NCI-H1105 (cell line): ENCODE measurements at regions not wholly inside any gene's neighbourhood (a gene's known extent, or its start where the extent isn't known, plus 50 kb on each side); places are given as distances from the start of the nearest gene placed in this dataset.

ENCODE experiments used
- DNase-seq: peaks from one replicate; lab custom pipeline; 2025; lab: John Stamatoyannopoulos, UW

- no peak for DNase-seq
These were observed 111.5 kb downstream of the ELAPOR2 start for GRCh38 chr7:86947929-86948328.

DNA sequence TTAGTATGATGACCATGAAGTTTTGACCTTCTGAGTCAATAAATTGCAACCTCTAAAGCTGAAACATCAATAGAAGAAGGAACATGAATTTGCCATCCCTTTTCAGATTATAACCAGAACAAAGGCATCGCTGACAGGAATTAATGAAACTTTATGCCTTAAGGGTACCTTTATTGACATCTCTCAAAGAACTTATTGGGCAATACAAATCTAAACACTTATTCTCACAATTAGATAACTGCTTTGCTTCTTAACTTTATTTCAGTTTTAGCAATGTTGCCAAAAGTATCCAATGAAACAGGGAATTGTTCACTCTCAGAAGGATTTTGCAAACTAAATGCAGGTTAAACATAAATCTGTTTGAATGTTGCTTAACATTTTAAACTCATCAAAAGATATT, 116.0 kb downstream of the ELAPOR2 start:
- DNase-seq, result no peak

- no peak for DNase-seq
These were observed 116.5 kb downstream of the ELAPOR2 start for GRCh38 chr7:86942995-86943394.

DNA sequence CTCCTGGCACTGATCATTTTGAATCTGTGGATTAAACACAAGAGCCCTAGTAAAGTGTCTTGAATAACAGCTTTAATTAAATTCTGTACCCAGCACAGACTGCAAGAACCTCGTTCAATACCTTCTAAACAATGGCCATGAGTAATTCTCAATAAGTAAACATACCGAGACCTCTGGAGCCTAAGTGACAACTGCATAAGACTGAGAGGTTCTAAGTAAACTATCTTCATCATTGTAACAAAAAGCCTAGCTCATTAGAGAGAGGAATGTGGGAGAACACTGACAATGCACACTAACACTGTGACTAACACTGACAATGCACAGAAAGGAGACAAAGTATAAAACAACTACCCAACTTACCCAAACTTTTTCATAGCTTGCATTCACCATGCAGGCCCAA, 117.4 kb downstream of the ELAPOR2 start:
- peak; percentile 5 for DNase-seq

DNA sequence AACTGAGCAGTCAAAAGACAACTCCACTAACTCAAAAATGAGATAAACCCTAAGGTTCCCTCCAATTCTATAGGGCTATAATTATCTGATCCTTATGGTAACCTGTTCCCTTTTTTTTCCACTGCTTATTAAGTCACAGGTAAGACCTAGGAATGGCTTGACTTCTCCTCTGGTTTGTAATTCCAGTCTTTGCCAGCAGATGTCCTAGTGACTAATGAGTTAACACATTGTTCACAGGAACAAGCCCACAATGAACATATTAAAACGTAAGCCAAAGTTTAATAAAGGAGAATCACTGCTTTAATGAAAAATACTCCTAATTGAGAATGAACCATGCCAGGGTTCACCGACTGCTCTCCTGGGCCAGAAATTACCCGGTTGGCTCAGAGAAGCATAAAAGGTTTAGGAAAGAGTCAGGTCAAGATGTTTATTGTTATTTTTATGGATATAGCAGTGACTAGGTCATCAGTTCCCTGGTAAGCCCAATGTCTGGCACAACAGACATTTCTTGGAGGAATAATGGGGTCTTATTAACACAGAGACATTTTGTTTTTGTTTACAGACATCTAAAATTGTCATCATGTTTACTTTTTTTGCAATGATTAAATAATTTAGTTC, 120.1 kb downstream of the ELAPOR2 start:
- peak; percentile 79 for DNase-seq

DNA sequence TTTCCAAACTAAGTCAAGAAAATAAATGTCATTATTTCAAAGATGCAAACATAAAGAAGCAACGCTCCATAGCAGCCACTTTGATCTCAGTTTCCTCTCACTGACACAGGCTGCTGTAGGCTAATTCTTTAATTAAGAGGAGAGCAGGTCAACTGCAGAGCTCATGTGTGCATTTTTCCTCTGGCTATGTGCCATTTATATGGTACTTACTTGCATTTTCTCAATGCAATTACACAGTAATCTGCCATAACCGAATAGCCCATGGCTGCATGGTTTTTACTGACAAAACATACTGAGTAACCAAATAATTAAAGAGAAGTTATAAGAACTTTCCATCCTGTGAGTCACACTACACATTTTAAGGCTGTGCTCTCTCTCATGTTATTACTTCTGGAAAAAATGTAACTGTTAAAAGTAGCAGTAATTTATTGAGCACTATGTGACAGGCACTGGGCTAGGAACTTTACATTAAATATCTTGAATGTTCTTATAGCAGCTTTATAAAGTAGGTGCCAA, 122.0 kb downstream of the ELAPOR2 start:
- DNase-seq, result no peak

DNA sequence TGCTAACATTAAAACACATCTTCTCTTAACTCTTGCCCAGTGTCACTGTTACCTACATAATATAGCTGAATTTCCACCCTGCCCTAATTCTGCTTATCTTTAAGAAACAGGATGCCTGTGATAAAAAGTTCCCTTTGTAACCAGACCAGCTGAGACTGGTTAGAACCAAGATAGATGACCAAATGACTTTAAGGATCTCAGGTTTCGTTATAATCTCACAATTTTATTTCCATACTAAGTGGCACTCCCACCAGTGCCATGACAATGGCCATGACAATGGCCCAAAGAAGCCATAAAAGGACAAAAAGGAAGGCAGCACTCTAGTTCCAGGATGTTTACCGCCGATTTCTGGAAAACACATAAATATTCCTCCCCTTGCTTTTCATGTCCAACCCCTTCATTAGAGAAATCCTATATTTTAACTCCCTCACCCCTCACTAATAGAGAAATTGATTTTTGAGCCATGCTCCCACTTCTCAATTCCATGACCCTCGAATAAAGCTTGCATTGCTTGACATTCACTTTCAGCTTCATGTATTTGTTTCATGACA, 126.1 kb downstream of the ELAPOR2 start:
- DNase-seq, result no peak

DNA sequence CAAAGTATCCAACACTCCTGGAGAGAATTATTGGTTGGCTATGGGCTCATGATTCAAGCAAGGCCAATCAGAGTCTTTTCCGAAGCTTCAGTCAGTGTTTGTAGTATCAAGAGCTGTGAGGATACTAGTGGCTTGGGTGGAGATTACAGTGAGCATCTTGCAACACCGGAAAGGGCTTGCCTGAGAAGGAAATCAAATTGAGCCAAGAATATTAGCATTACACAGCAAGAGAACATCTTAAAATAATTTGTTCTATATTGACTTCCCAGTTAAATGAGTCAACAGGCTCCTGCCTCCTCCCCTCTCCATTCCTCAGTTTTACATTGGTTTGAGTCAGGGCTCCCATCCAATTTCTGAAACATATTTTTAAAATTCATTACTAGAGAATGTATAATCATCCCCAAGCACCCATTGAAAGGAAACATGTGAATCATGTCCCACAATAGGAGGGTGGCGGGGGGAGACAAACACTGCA, 127.4 kb downstream of the ELAPOR2 start:
- DNase-seq, result no peak

DNA sequence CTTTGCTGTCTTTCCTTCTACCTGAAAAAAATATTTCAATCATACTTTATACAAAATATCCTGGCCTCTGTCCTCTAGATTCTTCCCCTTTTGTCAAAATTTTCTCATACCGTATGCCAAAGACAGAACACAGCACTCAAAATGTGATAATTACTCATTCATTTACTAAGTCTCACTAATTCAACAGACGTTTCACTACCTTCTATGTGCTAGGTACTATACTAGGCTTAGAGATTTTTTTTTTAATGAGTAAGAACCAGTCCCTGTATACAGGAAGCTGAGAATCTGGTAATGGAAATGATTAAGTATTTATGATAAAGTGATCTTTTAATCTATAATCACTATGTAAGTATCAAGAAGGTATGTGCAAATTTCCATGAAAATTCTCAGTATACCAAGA, 128.0 kb downstream of the ELAPOR2 start:
- DNase-seq, result no peak

- DNase-seq, result no peak
These were observed 128.7 kb downstream of the ELAPOR2 start for GRCh38 chr7:86930554-86931307.

GRCh38 chr7:86929293-86930109, 130.0 kb downstream of the ELAPOR2 start:
- no peak for DNase-seq

GRCh38 chr7:86928308-86928707, 131.1 kb downstream of the ELAPOR2 start:
- DNase-seq, result no peak

- DNase-seq, result peak; percentile 44
These were observed 132.7 kb downstream of the ELAPOR2 start for GRCh38 chr7:86926732-86927131.

DNA sequence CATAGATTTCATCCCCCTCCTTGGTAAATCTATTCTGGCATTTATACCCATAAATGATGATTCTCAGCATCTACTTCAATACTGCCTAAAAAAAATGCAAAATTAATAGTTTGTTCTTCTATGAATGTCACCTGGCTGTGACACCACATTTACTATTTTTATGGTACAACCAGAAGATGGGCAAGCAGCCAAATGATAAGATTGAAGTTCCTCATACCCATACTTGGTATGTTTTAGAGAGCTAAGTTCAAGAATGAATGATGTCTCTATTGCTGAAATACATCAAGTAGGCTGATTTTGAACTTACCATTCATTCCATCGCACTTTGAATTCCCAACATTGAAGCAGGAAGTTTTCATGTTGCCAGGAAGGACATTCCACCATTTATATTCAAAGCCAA, 134.2 kb downstream of the ELAPOR2 start:
- DNase-seq, result no peak

DNA sequence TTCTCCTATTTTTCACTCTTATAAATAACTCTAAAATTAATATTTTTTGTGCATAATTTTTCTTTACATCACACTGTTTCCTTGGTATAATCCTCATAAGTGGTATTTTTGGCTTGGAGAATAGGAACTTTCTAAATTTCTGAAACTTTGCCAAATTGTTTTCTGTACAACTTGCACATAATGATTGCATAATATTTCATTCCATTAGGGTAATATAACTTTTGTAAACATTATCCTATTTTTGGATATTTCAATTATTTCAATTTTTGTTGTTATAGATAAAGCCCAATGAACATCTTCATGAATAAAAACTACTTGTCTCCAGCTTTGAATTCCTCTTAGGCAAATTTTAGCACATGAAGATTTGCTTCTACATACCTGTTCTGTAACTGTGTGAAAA, 135.9 kb downstream of the ELAPOR2 start:
- no peak for DNase-seq

- DNase-seq, result no peak
These were observed 139.3 kb downstream of the ELAPOR2 start for GRCh38 chr7:86920154-86920553.

- DNase-seq, result no peak
These were observed 141.2 kb downstream of the ELAPOR2 start for GRCh38 chr7:86918245-86918644.

GRCh38 chr7:86916277-86916825, 143.1 kb downstream of the ELAPOR2 start:
- DNase-seq, result no peak

GRCh38 chr7:86914551-86914950, 144.9 kb downstream of the ELAPOR2 start:
- DNase-seq, result no peak
